ENCODE measurements at regions not wholly inside any gene's neighbourhood (a gene's known extent, or its start where the extent isn't known, plus 50 kb on each side); places are given as distances from the start of the nearest gene placed in this dataset.
A peak's percentile ranks its signal among the peaks of the same experiment; 100 is the strongest.

- H3K9ac ChIP-seq (ENCODE audit: insufficient read depth, low read length, poor library complexity, severe bottlenecking) = no peak overlapping the region
- no peak overlapping the region for H3K4me3 Mint-ChIP-seq
- no peak overlapping the region for H3K4me3 ChIP-seq (replicated peaks in 1 of 3; ENCODE audit: low read depth in 2 of 3, low read length in 3 of 3)
- H3K4me2 ChIP-seq (replicated peaks; ENCODE audit: extremely low read depth, low read length, poor library complexity, severe bottlenecking) = no peak overlapping the region
- no peaks in the 10 kb centered on the region for H3K36me3 ChIP-seq (replicated peaks in 1 of 2; ENCODE audit: control insufficient read depth in 1 of 2, insufficient read depth in 2 of 2, low read length in 2 of 2)
- no peak for TF ChIP-seq CTCF (IDR thresholded peaks at IDR 0.05)
- H4K20me1 ChIP-seq (ENCODE audit: insufficient read depth, low read length) = no peaks in the 10 kb centered on the region
- no peaks in the 10 kb centered on the region for H3K4me1 Mint-ChIP-seq
- intact Hi-C loops (cut with micrococcal nuclease) = no loop called here
- WGBS (ENCODE audit: insufficient coverage) = 100% methylated on average over 2 of the region's 4 CpGs
- H3K27ac ChIP-seq (ENCODE audit: low read depth in 1 of 2, low read length in 2 of 2) = no peak overlapping the region
- no peaks in the 10 kb centered on the region for H3K36me3 Mint-ChIP-seq
- H3K4me1 ChIP-seq (ENCODE audit: control insufficient read depth in 1 of 2, insufficient read depth in 2 of 2, low read length in 2 of 2) = no peaks in the 10 kb centered on the region
- no peaks in the 10 kb centered on the region for H3K27me3 Mint-ChIP-seq (ENCODE audit: low read depth in 3 of 3)
- no peaks in the 10 kb centered on the region for H3K27me3 ChIP-seq (ENCODE audit: control insufficient read depth in 2 of 2, insufficient read depth in 2 of 2, low read length in 2 of 2)
- no peaks in the 10 kb centered on the region for H3K79me2 ChIP-seq (ENCODE audit: insufficient read depth, low read length)
- peaks cover 0 to 3% (median 1%) of the 10 kb centered on the region in 7 donors for H3K9me3 Mint-ChIP-seq
- no peak overlapping the region for H3K27ac Mint-ChIP-seq
- no peak overlapping the region for H2AFZ ChIP-seq (ENCODE audit: insufficient read depth, low read depth, low read length, poor library complexity, severe bottlenecking)
- no peaks in the 10 kb centered on the region for H3K9me3 ChIP-seq (replicated peaks in 1 of 2; ENCODE audit: control insufficient read depth in 1 of 2, insufficient read depth in 1 of 2, low read length in 2 of 2)
- no peak for DNase-seq
These were observed 291.8 kb upstream of the ERCC4 start for GRCh38 chr16:13628156-13628555.

GRCh38 chr16:13629704-13630103 lies 290.2 kb upstream of the ERCC4 start:
- 71% methylated on average over 1 of the region's 2 CpGs for WGBS (ENCODE audit: insufficient coverage)
- no peak for DNase-seq
- no peak overlapping the region for H3K4me3 Mint-ChIP-seq

More at GRCh38 chr16:13629704-13630103, 290.2 kb upstream of the ERCC4 start:
- peaks cover 0 to 6% (median 2%) of the 10 kb centered on the region in 7 donors for H3K9me3 Mint-ChIP-seq
- Histone ChIP-seq H3K4me3 (replicated peaks in 1 of 3; ENCODE audit: low read depth in 2 of 3, low read length in 3 of 3) (no peak overlapping the region), H3K27me3 (ENCODE audit: control insufficient read depth in 2 of 2, insufficient read depth in 2 of 2, low read length in 2 of 2) (no peaks in the 10 kb centered on the region), H2AFZ (ENCODE audit: insufficient read depth, low read depth, low read length, poor library complexity, severe bottlenecking) (no peak overlapping the region), H3K79me2 (ENCODE audit: insufficient read depth, low read length) (no peaks in the 10 kb centered on the region), H3K36me3 (replicated peaks in 1 of 2; ENCODE audit: control insufficient read depth in 1 of 2, insufficient read depth in 2 of 2, low read length in 2 of 2) (no peaks in the 10 kb centered on the region), H4K20me1 (ENCODE audit: insufficient read depth, low read length) (no peaks in the 10 kb centered on the region), H3K4me2 (replicated peaks; ENCODE audit: extremely low read depth, low read length, poor library complexity, severe bottlenecking) (no peak overlapping the region), H3K27ac (ENCODE audit: low read depth in 1 of 2, low read length in 2 of 2) (no peak overlapping the region), H3K9ac (ENCODE audit: insufficient read depth, low read length, poor library complexity, severe bottlenecking) (no peak overlapping the region), H3K4me1 (ENCODE audit: control insufficient read depth in 1 of 2, insufficient read depth in 2 of 2, low read length in 2 of 2) (no peaks in the 10 kb centered on the region), H3K9me3 (replicated peaks in 1 of 2; ENCODE audit: control insufficient read depth in 1 of 2, insufficient read depth in 1 of 2, low read length in 2 of 2) (no peaks in the 10 kb centered on the region)
- H3K27ac Mint-ChIP-seq = peak overlapping the region in 1 of 7 donors; percentile 83
- no peak for TF ChIP-seq CTCF (IDR thresholded peaks at IDR 0.05)
- no peaks in the 10 kb centered on the region for H3K27me3 Mint-ChIP-seq (ENCODE audit: low read depth in 3 of 3)
- no peaks in the 10 kb centered on the region for H3K4me1 Mint-ChIP-seq
- intact Hi-C loops (cut with micrococcal nuclease) = no loop called here
- H3K36me3 Mint-ChIP-seq = no peaks in the 10 kb centered on the region

Measured in CD14-positive monocyte (primary cell).